ENCODE measurements at regions not wholly inside any gene's neighbourhood (a gene's known extent, or its start where the extent isn't known, plus 50 kb on each side); places are given as distances from the start of the nearest gene placed in this dataset.

GRCh38 chr10:117646718-117647117, 104.2 kb downstream of the EMX2 start:
- no peak for FAIRE-seq
- Histone ChIP-seq H3K27me3 (ENCODE audit: control insufficient read depth, insufficient read depth, low read length) (no peaks in the 10 kb centered on the region), H3K27ac (ENCODE audit: low read depth in 2 of 2, low read length in 2 of 2) (no peak overlapping the region), H3K9me3 (ENCODE audit: control insufficient read depth in 2 of 3, insufficient read depth in 1 of 3, low read length in 3 of 3) (peaks cover 0 to 4% (median 0%) of the 10 kb centered on the region in 3 donors), H3K4me3 (ENCODE audit: low read length in 3 of 3) (no peak overlapping the region), H3K4me1 (ENCODE audit: control insufficient read depth in 2 of 3, insufficient read depth in 2 of 3, low read depth in 1 of 3, low read length in 3 of 3) (no peaks in the 10 kb centered on the region), H3K9ac (ENCODE audit: low read length in 3 of 3) (no peak overlapping the region), H3K36me3 (ENCODE audit: control insufficient read depth in 2 of 3, insufficient read depth in 3 of 3, low read length in 3 of 3) (no peaks in the 10 kb centered on the region)
- TF ChIP-seq CTCF (IDR thresholded peaks at IDR 0.05; ENCODE audit: borderline replicate concordance, extremely low read depth, insufficient read depth) = no peak
- DNase-seq = no peak
- intact Hi-C loops (cut with DNase I) = no loop called here

- FAIRE-seq (no peak), DNase-seq (no peak)
- Histone ChIP-seq H3K36me3 (ENCODE audit: control insufficient read depth in 2 of 3, insufficient read depth in 3 of 3, low read length in 3 of 3) (no peaks in the 10 kb centered on the region), H3K9me3 (ENCODE audit: control insufficient read depth in 2 of 3, insufficient read depth in 1 of 3, low read length in 3 of 3) (peaks cover 0 to 4% (median 0%) of the 10 kb centered on the region in 3 donors), H3K27ac (ENCODE audit: low read depth in 2 of 2, low read length in 2 of 2) (no peak overlapping the region), H3K4me3 (ENCODE audit: low read length in 3 of 3) (no peak overlapping the region), H3K9ac (ENCODE audit: low read length in 3 of 3) (no peak overlapping the region), H3K27me3 (ENCODE audit: control insufficient read depth, insufficient read depth, low read length) (no peaks in the 10 kb centered on the region), H3K4me1 (ENCODE audit: control insufficient read depth in 2 of 3, insufficient read depth in 2 of 3, low read depth in 1 of 3, low read length in 3 of 3) (no peaks in the 10 kb centered on the region)
- intact Hi-C loops (cut with DNase I) = no loop called here
- TF ChIP-seq CTCF (IDR thresholded peaks at IDR 0.05; ENCODE audit: borderline replicate concordance, extremely low read depth, insufficient read depth) = no peak
These were observed 104.8 kb downstream of the EMX2 start for GRCh38 chr10:117647306-117647705.

- no peaks in the 10 kb centered on the region for H3K27me3 ChIP-seq (ENCODE audit: control insufficient read depth, insufficient read depth, low read length)
- H3K4me1 ChIP-seq (ENCODE audit: control insufficient read depth in 2 of 3, insufficient read depth in 2 of 3, low read depth in 1 of 3, low read length in 3 of 3) = no peaks in the 10 kb centered on the region
- no peak for FAIRE-seq
- no peak overlapping the region for H3K4me3 ChIP-seq (ENCODE audit: low read length in 3 of 3)
- H3K9me3 ChIP-seq (ENCODE audit: control insufficient read depth in 2 of 3, insufficient read depth in 1 of 3, low read length in 3 of 3) = peaks cover 0 to 12% (median 0%) of the 10 kb centered on the region in 3 donors
- TF ChIP-seq CTCF (IDR thresholded peaks at IDR 0.05; ENCODE audit: borderline replicate concordance, extremely low read depth, insufficient read depth) = no peak
- DNase-seq = no peak
- intact Hi-C loops (cut with DNase I) = no loop called here
- no peak overlapping the region for H3K9ac ChIP-seq (ENCODE audit: low read length in 3 of 3)
- no peak overlapping the region for H3K27ac ChIP-seq (ENCODE audit: low read depth in 2 of 2, low read length in 2 of 2)
- H3K36me3 ChIP-seq (ENCODE audit: control insufficient read depth in 2 of 3, insufficient read depth in 3 of 3, low read length in 3 of 3) = no peaks in the 10 kb centered on the region
These were observed 108.6 kb downstream of the EMX2 start for GRCh38 chr10:117651121-117651520.
